GM12891 (cell line): ENCODE measurements at regions not wholly inside any gene's neighbourhood (a gene's known extent, or its start where the extent isn't known, plus 50 kb on each side); places are given as distances from the start of the nearest gene placed in this dataset.
A peak's percentile ranks its signal among the peaks of the same experiment; 100 is the strongest.

Experiments used
- DNase-seq: peaks from one replicate; pipeline ENCODE4 v3.0.0; 2011; ENCODE audit warnings: low spot score; ENCODE audit not compliant: insufficient read length
- FAIRE-seq: peaks from 2 replicates; lab custom pipeline; 2011; peaks lifted over from hg19 to GRCh38; lab: Jason Lieb, UNC
- PAX5 ChIP-seq: IDR thresholded peaks from 2 replicates; pipeline ENCODE4 v1.6.1; 2011; ENCODE audit warnings: low read length, moderate library complexity, mild to moderate bottlenecking; ENCODE audit not compliant: insufficient read depth, severe bottlenecking
- POLR2A ChIP-seq: IDR thresholded peaks from 2 replicates; pipeline ENCODE4 v1.6.1; 2011; ENCODE audit warnings: low read depth, low read length, control low read depth
- POLR2AphosphoS5 ChIP-seq: IDR thresholded peaks from 2 replicates; pipeline ENCODE4 v1.6.1; 2011; ENCODE audit warnings: low read depth, low read length, control low read depth
- POU2F2 ChIP-seq: IDR thresholded peaks from 2 replicates; pipeline ENCODE4 v1.6.1; 2011; ENCODE audit warnings: low read depth, mild to moderate bottlenecking, control low read depth, low read length, moderate library complexity
- SPI1 ChIP-seq: IDR thresholded peaks from 2 replicates; pipeline ENCODE4 v1.6.1; 2011; ENCODE audit warnings: low read depth, low read length, control low read depth
- TAF1 ChIP-seq: IDR thresholded peaks from 2 replicates; pipeline ENCODE4 v1.6.1; 2011; ENCODE audit warnings: low read depth, low read length, control low read depth

- DNase-seq = no peak
- no peak for TF ChIP-seq POLR2A
- no peak for TF ChIP-seq PAX5
- no peak for FAIRE-seq
Observed at GRCh38 chr12:115017346-115017745, 333.4 kb upstream of the TBX3 start.

DNA sequence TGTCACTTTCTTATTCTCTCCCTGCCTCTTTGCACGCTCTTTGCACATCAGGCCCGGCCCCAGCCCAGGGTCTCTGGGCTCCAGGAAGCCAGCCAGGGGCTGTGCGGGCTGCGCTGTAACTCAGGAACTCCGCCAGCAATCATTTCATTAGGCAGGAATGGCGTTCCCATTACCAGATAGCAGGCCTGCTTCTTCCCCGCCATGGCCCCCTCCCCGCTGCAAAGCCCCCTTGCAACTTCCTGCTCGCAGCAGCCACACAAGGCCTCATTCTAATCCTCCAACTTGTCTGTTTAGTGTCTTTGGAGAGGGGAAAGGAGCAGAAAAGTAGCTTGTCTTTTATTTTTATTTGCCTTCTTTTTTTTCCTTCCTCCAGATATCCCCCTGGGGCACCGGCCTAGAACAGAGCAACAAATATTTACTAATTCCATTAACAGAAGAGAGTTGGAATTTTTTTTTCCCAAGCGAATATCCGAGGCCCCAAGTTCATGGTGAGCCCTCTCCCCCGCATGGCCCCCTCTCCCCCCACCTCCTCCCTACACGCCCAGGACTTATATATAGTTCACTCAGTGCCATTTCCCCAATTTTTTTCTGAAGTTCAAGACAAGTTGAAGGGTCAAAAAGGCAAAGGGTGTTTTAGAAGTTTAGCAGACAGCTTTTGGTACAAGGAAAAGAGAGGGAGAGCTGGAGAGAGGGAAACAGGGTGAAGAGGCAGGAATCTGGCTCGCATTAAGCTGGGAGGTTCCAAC, 329.4 kb upstream of the TBX3 start:
- DNase-seq (no peak), FAIRE-seq (no peak)
- no peak for TF ChIP-seq SPI1
- no peak for TF ChIP-seq PAX5

DNA sequence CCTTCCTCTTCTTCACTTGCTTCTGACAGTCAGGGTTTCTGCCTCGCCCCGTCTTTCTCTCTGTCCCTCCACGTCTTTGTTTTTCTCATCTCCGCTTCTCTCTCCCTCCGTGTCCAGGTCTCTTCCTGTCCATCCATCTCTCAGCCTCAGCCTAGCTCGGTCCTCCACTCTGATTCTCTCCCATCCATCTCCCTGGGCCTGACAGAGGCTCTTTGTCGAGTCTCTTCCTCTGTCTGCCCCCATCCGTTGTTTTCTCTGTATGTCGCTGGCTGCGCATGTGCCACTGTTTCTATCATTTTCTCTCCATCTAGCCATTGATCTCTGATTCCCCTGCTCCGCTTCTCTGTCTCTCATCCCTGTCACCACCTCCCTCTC, 328.9 kb upstream of the TBX3 start:
- no peak for TF ChIP-seq SPI1
- no peak for DNase-seq
- no peak for FAIRE-seq

- TF ChIP-seq SPI1 (no peak), POLR2AphosphoS5 (no peak), POLR2A (no peak), PAX5 (no peak), TAF1 (no peak), POU2F2 (no peak)
- DNase-seq (no peak), FAIRE-seq (no peak)
Observed at GRCh38 chr12:115011703-115012102, 327.7 kb upstream of the TBX3 start.

GRCh38 chr12:115010324-115010995, 326.5 kb upstream of the TBX3 start:
- FAIRE-seq = no peak
- DNase-seq = no peak
- TF ChIP-seq POLR2A (no peak), POU2F2 (no peak), POLR2AphosphoS5 (no peak), SPI1 (no peak), TAF1 (no peak), PAX5 (no peak)

GRCh38 chr12:115008929-115009328, 325.0 kb upstream of the TBX3 start:
- FAIRE-seq = no peak
- DNase-seq = no peak
- TF ChIP-seq TAF1 (no peak), SPI1 (peak; percentile 86)

- no peak for DNase-seq
- no peak for FAIRE-seq
- no peak for TF ChIP-seq POU2F2
- TF ChIP-seq POLR2AphosphoS5 = no peak
- no peak for TF ChIP-seq SPI1
- TF ChIP-seq POLR2A = no peak
- TF ChIP-seq PAX5 = no peak
- no peak for TF ChIP-seq TAF1
Observed at GRCh38 chr12:115004470-115005146, 320.6 kb upstream of the TBX3 start.

DNA sequence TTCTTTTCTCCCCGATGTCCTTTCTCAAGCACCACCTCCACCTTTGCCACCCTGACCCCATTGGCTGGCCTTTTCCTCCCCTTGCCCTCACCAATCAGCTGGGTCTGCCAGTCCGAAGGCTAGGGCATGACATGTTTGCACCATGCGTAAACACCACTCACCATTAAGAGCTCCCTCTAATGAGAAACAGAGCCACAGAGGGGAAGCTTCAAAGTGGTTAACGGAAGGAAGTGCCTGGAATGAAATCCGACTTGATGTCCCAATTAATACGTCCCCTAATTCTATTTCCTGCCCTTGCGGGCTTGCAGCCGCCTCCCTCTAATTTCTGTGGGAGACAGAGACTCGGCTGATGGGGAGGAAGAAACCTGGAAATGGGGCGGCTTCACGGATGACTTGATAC, 318.5 kb upstream of the TBX3 start:
- TF ChIP-seq POU2F2 (no peak), POLR2A (no peak), SPI1 (no peak), PAX5 (no peak), TAF1 (no peak), POLR2AphosphoS5 (no peak)
- DNase-seq (no peak), FAIRE-seq (no peak)

DNA sequence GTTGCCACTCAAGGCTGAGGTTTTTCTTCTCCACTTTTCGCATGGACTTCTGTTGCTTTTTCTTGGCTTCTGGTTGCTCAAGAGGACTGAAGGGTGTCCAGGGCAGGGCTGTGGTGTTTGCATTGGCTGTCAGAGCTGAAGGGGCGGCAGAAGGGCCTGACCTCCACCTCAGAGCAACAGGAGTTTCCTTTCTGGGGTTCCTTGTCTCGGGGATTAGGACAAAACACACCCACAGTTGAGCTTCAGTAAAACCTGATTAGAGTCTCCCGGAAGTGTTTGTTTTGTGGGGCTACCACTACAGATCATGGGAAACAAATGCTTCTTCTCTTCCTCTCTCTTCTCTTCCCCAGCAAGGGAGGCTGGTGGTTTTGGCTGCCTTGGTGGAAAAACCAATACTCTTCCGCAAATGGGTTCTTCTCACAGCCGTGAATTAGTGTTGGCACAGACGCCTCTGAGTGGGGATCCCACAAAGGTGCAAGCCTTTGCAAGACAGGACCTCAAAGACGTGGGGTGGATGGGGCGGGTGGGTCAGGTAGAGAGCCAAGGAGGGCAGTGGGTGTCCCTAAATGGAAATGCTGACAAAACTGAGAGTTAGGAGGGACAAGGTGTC, 317.7 kb upstream of the TBX3 start:
- no peak for FAIRE-seq
- TF ChIP-seq POLR2AphosphoS5 (no peak), POLR2A (no peak), POU2F2 (no peak), TAF1 (no peak), PAX5 (no peak)
- no peak for DNase-seq

- DNase-seq (no peak), FAIRE-seq (no peak)
- no peak for TF ChIP-seq POLR2AphosphoS5
- TF ChIP-seq POU2F2 = no peak
- TF ChIP-seq POLR2A = no peak
- TF ChIP-seq TAF1 = no peak
- TF ChIP-seq PAX5 = no peak
- no peak for TF ChIP-seq SPI1
Observed at GRCh38 chr12:115000038-115000437, 316.1 kb upstream of the TBX3 start.

- DNase-seq (no peak), FAIRE-seq (no peak)
- TF ChIP-seq SPI1 = no peak
- no peak for TF ChIP-seq POU2F2
- TF ChIP-seq TAF1 = no peak
- TF ChIP-seq PAX5 = no peak
- TF ChIP-seq POLR2A = no peak
Observed at GRCh38 chr12:114998750-114999128, 314.8 kb upstream of the TBX3 start.
